ENCODE measurements at regions not wholly inside any gene's neighbourhood (a gene's known extent, or its start where the extent isn't known, plus 50 kb on each side); places are given as distances from the start of the nearest gene placed in this dataset.
"Not testable (repeated sequence)": the region's sequence is repeated elsewhere in the genome, so short reads cannot be mapped to it uniquely, and the experiment has no call there.

GRCh38 chr10:107950411-107951062 is 786.0 kb upstream of the SORCS1 start:
- H3K9me3 ChIP-seq (ENCODE audit: control insufficient read depth, insufficient read depth, low read depth, low read length); CTCF ChIA-PET; H3K4me3 ChIP-seq (ENCODE audit: low read depth in 2 of 2, low read length in 2 of 2); POLR2A ChIA-PET; H3K27me3 ChIP-seq (ENCODE audit: control insufficient read depth, insufficient read depth, low read length); H3K27ac ChIP-seq (ENCODE audit: low read length); ATAC-seq; H3K36me3 ChIP-seq (ENCODE audit: control insufficient read depth, insufficient read depth, low read length); BruUV-seq (replicated peaks); DNase-seq (ENCODE audit: low read depth, low spot score); H3K4me1 ChIP-seq (ENCODE audit: control insufficient read depth, insufficient read depth, low read length); intact Hi-C loops (cut with micrococcal nuclease; ENCODE audit: unreplicated experiment); in situ Hi-C loops (cut with HindIII; ENCODE audit: low pct_unique_long_range_greater_than_20kb, low sequenced_read_pairs): not testable (repeated sequence)

GRCh38 chr10:107942826-107943225 is 778.3 kb upstream of the SORCS1 start:
- Histone ChIP-seq H3K27ac (ENCODE audit: low read length) (no peak overlapping the region), H3K4me3 (ENCODE audit: low read depth in 2 of 2, low read length in 2 of 2) (no peak overlapping the region), H3K4me1 (ENCODE audit: control insufficient read depth, insufficient read depth, low read length) (no peaks in the 10 kb centered on the region), H3K9me3 (ENCODE audit: control insufficient read depth, insufficient read depth, low read depth, low read length) (no peaks in the 10 kb centered on the region), H3K36me3 (ENCODE audit: control insufficient read depth, insufficient read depth, low read length) (no peaks in the 10 kb centered on the region), H3K27me3 (ENCODE audit: control insufficient read depth, insufficient read depth, low read length) (no peaks in the 10 kb centered on the region)
- no TSS peak for BruUV-seq (replicated peaks)
- ChIA-PET CTCF (no interaction called here), POLR2A (no interaction called here)
- no peak for TF ChIP-seq POLR2AphosphoS5 (IDR thresholded peaks at IDR 0.05; ENCODE audit: low read depth, low read length)
- no peak for TF ChIP-seq TCF7L2 (IDR thresholded peaks at IDR 0.05; ENCODE audit: low read depth, low read length)
- TF ChIP-seq CTCF (IDR thresholded peaks at IDR 0.05): no peak
- no peak for TF ChIP-seq SIN3A (IDR thresholded peaks at IDR 0.05; ENCODE audit: borderline replicate concordance, insufficient read depth, low read depth, low read length)
- no peak for TF ChIP-seq REST (IDR thresholded peaks at IDR 0.05; ENCODE audit: insufficient read depth in 1 of 2, low read depth in 2 of 2, low read length in 1 of 2)
- ATAC-seq (no peak), DNase-seq (ENCODE audit: low read depth, low spot score) (no peak)
- intact Hi-C loops (cut with micrococcal nuclease; ENCODE audit: unreplicated experiment): no loop called here
- in situ Hi-C loops (cut with HindIII; ENCODE audit: low pct_unique_long_range_greater_than_20kb, low sequenced_read_pairs): no loop called here

- Histone ChIP-seq H3K4me3 (ENCODE audit: low read depth in 2 of 2, low read length in 2 of 2) (no peak overlapping the region), H3K27ac (ENCODE audit: low read length) (no peak overlapping the region), H3K27me3 (ENCODE audit: control insufficient read depth, insufficient read depth, low read length) (no peaks in the 10 kb centered on the region), H3K9me3 (ENCODE audit: control insufficient read depth, insufficient read depth, low read depth, low read length) (no peaks in the 10 kb centered on the region), H3K36me3 (ENCODE audit: control insufficient read depth, insufficient read depth, low read length) (no peaks in the 10 kb centered on the region), H3K4me1 (ENCODE audit: control insufficient read depth, insufficient read depth, low read length) (no peaks in the 10 kb centered on the region)
- ATAC-seq: no peak
- DNase-seq (ENCODE audit: low read depth, low spot score): no peak
- POLR2A ChIA-PET: no interaction called here
- no TSS peak for BruUV-seq (replicated peaks)
- intact Hi-C loops (cut with micrococcal nuclease; ENCODE audit: unreplicated experiment) (no loop called here), in situ Hi-C loops (cut with HindIII; ENCODE audit: low pct_unique_long_range_greater_than_20kb, low sequenced_read_pairs) (no loop called here)
- TF ChIP-seq SIN3A (IDR thresholded peaks at IDR 0.05; ENCODE audit: borderline replicate concordance, insufficient read depth, low read depth, low read length) (no peak), POLR2AphosphoS5 (IDR thresholded peaks at IDR 0.05; ENCODE audit: low read depth, low read length) (no peak), REST (IDR thresholded peaks at IDR 0.05; ENCODE audit: insufficient read depth in 1 of 2, low read depth in 2 of 2, low read length in 1 of 2) (no peak), CTCF (IDR thresholded peaks at IDR 0.05) (no peak), TCF7L2 (IDR thresholded peaks at IDR 0.05; ENCODE audit: low read depth, low read length) (no peak)
- CTCF ChIA-PET: no interaction called here
Measured at GRCh38 chr10:107933076-107933475, 768.6 kb upstream of the SORCS1 start.

All from Panc1 (cell line).